ENCODE measurements at regions not wholly inside any gene's neighbourhood (a gene's known extent, or its start where the extent isn't known, plus 50 kb on each side); places are given as distances from the start of the nearest gene placed in this dataset.

GRCh38 chr3:16770021-16770420, 114.7 kb upstream of the PLCL2 start:
- Histone ChIP-seq H3K27ac (ENCODE audit: low read depth) (no peak overlapping the region), H3K79me2 (replicated peaks; ENCODE audit: insufficient read depth) (no peaks in the 10 kb centered on the region), H3K9me2 (ENCODE audit: insufficient read depth) (0 out of 2 replicates have a peak, but pooled peaks cover 3% of the 10 kb centered on the region), H3K4me1 (ENCODE audit: insufficient read depth) (peaks cover 16% of the 10 kb centered on the region), H3F3A (replicated peaks; ENCODE audit: low read depth) (no peaks in the 10 kb centered on the region), H3K27me3 (ENCODE audit: insufficient read depth) (no peaks in the 10 kb centered on the region), H3K36me3 (ENCODE audit: insufficient read depth) (no peaks in the 10 kb centered on the region), H3K4me2 (no peak overlapping the region), H4K20me1 (replicated peaks; ENCODE audit: insufficient read depth) (no peaks in the 10 kb centered on the region), H3K4me3 (no peak overlapping the region), H2AFZ (no peak overlapping the region)
- Mint-ChIP-seq H3K4me1 (peaks cover 23% of the 10 kb centered on the region), H3K4me3 (no peak overlapping the region), H3K27ac (no peak overlapping the region), H3K27me3 (ENCODE audit: insufficient read depth, low read depth, poor library complexity) (peaks cover 2% of the 10 kb centered on the region), H3K36me3 (ENCODE audit: low read depth) (peaks cover 8% of the 10 kb centered on the region), H3K9me3 (peaks cover 7% of the 10 kb centered on the region)
- ATAC-seq (no peak), DNase-seq (ENCODE audit: low spot score) (no peak)
- no peak for TF ChIP-seq JUNB (IDR thresholded peaks at IDR 0.05; ENCODE audit: unreplicated experiment)
- TF ChIP-seq ZNF114 (CRISPR knock-in tag; IDR thresholded peaks at IDR 0.05): no peak
- no peak for TF ChIP-seq NANOG (IDR thresholded peaks at IDR 0.05; ENCODE audit: borderline replicate concordance)
- no peak for TF ChIP-seq STAT1 (IDR thresholded peaks at IDR 0.05; ENCODE audit: unreplicated experiment)
- no peak for TF ChIP-seq REST (IDR thresholded peaks at IDR 0.05; ENCODE audit: unreplicated experiment)
- no peak for TF ChIP-seq EZH2phosphoT487 (IDR thresholded peaks at IDR 0.05; ENCODE audit: unreplicated experiment)
- TF ChIP-seq CTCF (conservative IDR thresholded peaks at IDR 0.05; ENCODE audit: low read depth in 2 of 2): no peak
- no peak for TF ChIP-seq EZH2 (IDR thresholded peaks at IDR 0.05; ENCODE audit: low read depth, unreplicated experiment)
- no peak for TF ChIP-seq CREB1 (CRISPR knock-in tag; IDR thresholded peaks at IDR 0.05; ENCODE audit: low read depth)
- no peak for TF ChIP-seq ETS1 (IDR thresholded peaks at IDR 0.05)
- TF ChIP-seq ZNF331 (CRISPR knock-in tag; IDR thresholded peaks at IDR 0.05; ENCODE audit: low read depth): no peak
- no peak for TF ChIP-seq POLR2AphosphoS5 (IDR thresholded peaks at IDR 0.05; ENCODE audit: low read depth)
- no peak for TF ChIP-seq ZNF462 (CRISPR knock-in tag; IDR thresholded peaks at IDR 0.05)

Data from GM23338 (cell line).